Dedifferentiated amniotic fluid mesenchymal stem cell (primary cell): ENCODE measurements at regions not wholly inside any gene's neighbourhood (a gene's known extent, or its start where the extent isn't known, plus 50 kb on each side); places are given as distances from the start of the nearest gene placed in this dataset.

Experiments
- DNase-seq: peaks from one replicate; pipeline ENCODE4 v3.0.0-alpha.2; 2016; ENCODE audit errors: extremely low spot score

GRCh38 chr12:46910830-46911229, 85.0 kb upstream of the SLC38A4 start:
- no peak for DNase-seq

- no peak for DNase-seq
These were observed 88.5 kb upstream of the SLC38A4 start for GRCh38 chr12:46914336-46914735.

GRCh38 chr12:46915082-46915481, 89.3 kb upstream of the SLC38A4 start:
- DNase-seq, result peak; percentile 79

- DNase-seq, result no peak
These were observed 90.0 kb upstream of the SLC38A4 start for GRCh38 chr12:46915836-46916235.

- no peak for DNase-seq
These were observed 91.1 kb upstream of the SLC38A4 start for GRCh38 chr12:46916796-46917419.

- DNase-seq, result no peak
These were observed 92.0 kb upstream of the SLC38A4 start for GRCh38 chr12:46917821-46918220.

GRCh38 chr12:46918631-46919030, 92.8 kb upstream of the SLC38A4 start:
- no peak for DNase-seq

GRCh38 chr12:46919666-46920400, 94.0 kb upstream of the SLC38A4 start:
- no peak for DNase-seq

GRCh38 chr12:46920499-46920898, 94.7 kb upstream of the SLC38A4 start:
- DNase-seq, result no peak

- DNase-seq, result peak; percentile 34
These were observed 95.4 kb upstream of the SLC38A4 start for GRCh38 chr12:46921048-46921763.

GRCh38 chr12:46921764-46922133, 96.0 kb upstream of the SLC38A4 start:
- DNase-seq, result no peak

GRCh38 chr12:46926526-46926925, 100.7 kb upstream of the SLC38A4 start:
- DNase-seq, result no peak

GRCh38 chr12:46930101-46930500, 104.3 kb upstream of the SLC38A4 start:
- no peak for DNase-seq

- DNase-seq, result peak; percentile 79
These were observed 108.2 kb upstream of the SLC38A4 start for GRCh38 chr12:46933947-46934346.

GRCh38 chr12:46934374-46935111, 108.7 kb upstream of the SLC38A4 start:
- no peak for DNase-seq

- no peak for DNase-seq
These were observed 109.6 kb upstream of the SLC38A4 start for GRCh38 chr12:46935271-46935847.

GRCh38 chr12:46936042-46936441, 110.2 kb upstream of the SLC38A4 start:
- no peak for DNase-seq

- no peak for DNase-seq
These were observed 112.4 kb upstream of the SLC38A4 start for GRCh38 chr12:46938071-46938678.

GRCh38 chr12:46941981-46942380, 116.2 kb upstream of the SLC38A4 start:
- DNase-seq, result no peak

- DNase-seq, result no peak
These were observed 116.8 kb upstream of the SLC38A4 start for GRCh38 chr12:46942579-46942978.

GRCh38 chr12:46944088-46944487, 118.3 kb upstream of the SLC38A4 start:
- no peak for DNase-seq
